ENCODE measurements at regions not wholly inside any gene's neighbourhood (a gene's known extent, or its start where the extent isn't known, plus 50 kb on each side); places are given as distances from the start of the nearest gene placed in this dataset.

- CTCF ChIA-PET = no interaction called here
- intact Hi-C loops (cut with micrococcal nuclease; ENCODE audit: unreplicated experiment) = no loop called here
- peaks cover 8% of the 10 kb centered on the region for H3K9me3 Mint-ChIP-seq (ENCODE audit: low read depth, unreplicated experiment)
- BruUV-seq (replicated peaks) = no TSS peak
- peaks cover 9% of the 10 kb centered on the region for H3K4me1 Mint-ChIP-seq (ENCODE audit: low read depth, unreplicated experiment)
- no peak for DNase-seq
- H3K4me3 Mint-ChIP-seq (ENCODE audit: low read depth, unreplicated experiment) = no peak overlapping the region
- H3K27me3 Mint-ChIP-seq (ENCODE audit: unreplicated experiment) = no peaks in the 10 kb centered on the region
- no peak overlapping the region for H3K27ac Mint-ChIP-seq (ENCODE audit: unreplicated experiment)
- no peaks in the 10 kb centered on the region for H3K36me3 Mint-ChIP-seq (ENCODE audit: insufficient read depth, unreplicated experiment)
- TF ChIP-seq, protein P1, sequence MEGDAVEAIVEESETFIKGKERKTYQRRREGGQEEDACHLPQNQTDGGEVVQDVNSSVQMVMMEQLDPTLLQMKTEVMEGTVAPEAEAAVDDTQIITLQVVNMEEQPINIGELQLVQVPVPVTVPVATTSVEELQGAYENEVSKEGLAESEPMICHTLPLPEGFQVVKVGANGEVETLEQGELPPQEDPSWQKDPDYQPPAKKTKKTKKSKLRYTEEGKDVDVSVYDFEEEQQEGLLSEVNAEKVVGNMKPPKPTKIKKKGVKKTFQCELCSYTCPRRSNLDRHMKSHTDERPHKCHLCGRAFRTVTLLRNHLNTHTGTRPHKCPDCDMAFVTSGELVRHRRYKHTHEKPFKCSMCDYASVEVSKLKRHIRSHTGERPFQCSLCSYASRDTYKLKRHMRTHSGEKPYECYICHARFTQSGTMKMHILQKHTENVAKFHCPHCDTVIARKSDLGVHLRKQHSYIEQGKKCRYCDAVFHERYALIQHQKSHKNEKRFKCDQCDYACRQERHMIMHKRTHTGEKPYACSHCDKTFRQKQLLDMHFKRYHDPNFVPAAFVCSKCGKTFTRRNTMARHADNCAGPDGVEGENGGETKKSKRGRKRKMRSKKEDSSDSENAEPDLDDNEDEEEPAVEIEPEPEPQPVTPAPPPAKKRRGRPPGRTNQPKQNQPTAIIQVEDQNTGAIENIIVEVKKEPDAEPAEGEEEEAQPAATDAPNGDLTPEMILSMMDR (IDR thresholded peaks at IDR 0.05; ENCODE audit: unreplicated experiment) = no peak
These were observed 578.1 kb downstream of the CSNK1G3 start for GRCh38 chr5:124090115-124090514.

- no peak overlapping the region for H3K27ac Mint-ChIP-seq (ENCODE audit: unreplicated experiment)
- H3K4me3 Mint-ChIP-seq (ENCODE audit: low read depth, unreplicated experiment) = no peak overlapping the region
- DNase-seq = no peak
- intact Hi-C loops (cut with micrococcal nuclease; ENCODE audit: unreplicated experiment) = no loop called here
- peaks cover 2% of the 10 kb centered on the region for H3K9me3 Mint-ChIP-seq (ENCODE audit: low read depth, unreplicated experiment)
- peaks cover 9% of the 10 kb centered on the region for H3K4me1 Mint-ChIP-seq (ENCODE audit: low read depth, unreplicated experiment)
- TF ChIP-seq, protein P1 (IDR thresholded peaks at IDR 0.05; ENCODE audit: unreplicated experiment) = no peak
- BruUV-seq (replicated peaks) = no TSS peak
- CTCF ChIA-PET = no interaction called here
- H3K36me3 Mint-ChIP-seq (ENCODE audit: insufficient read depth, unreplicated experiment) = no peaks in the 10 kb centered on the region
- H3K27me3 Mint-ChIP-seq (ENCODE audit: unreplicated experiment) = no peaks in the 10 kb centered on the region
These were observed 577.6 kb downstream of the CSNK1G3 start for GRCh38 chr5:124089578-124089977.

DNA sequence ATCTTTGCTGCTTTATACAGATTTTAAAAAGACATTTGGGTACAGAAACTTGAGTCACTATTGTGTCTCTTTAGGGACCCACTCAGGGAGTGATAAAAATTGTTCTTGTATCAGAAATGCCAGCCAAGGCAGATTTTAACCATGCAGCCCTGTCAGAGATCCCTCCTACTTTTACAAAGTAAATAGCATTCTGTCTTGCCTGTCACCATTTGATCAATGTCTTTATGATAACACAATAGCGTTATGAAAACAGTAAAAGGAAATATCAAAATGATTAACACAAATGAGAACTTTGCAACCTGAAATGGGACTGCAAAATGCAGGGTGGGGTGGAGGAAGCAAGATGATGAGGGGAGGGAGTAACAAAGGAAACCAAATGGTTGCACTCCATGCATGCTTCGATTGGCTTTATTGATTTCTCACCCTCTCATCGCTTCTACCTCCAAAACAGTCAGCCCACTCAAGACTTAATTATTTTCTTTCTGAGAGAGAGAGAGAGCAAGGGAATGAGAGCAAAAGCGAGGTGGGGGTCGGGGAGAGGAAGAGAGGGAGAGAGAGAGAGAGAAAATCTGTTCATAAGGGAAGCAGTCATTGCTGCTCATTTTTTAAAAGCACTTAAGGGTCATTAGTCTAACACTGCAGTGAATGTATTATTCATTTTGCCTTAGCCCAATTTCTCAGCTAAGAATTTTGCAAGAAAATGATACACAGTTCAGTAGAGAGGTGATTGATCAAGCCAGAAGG lies 576.5 kb downstream of the CSNK1G3 start:
- no peak for DNase-seq
- Mint-ChIP-seq H3K9me3 (ENCODE audit: low read depth, unreplicated experiment) (peaks cover 2% of the 10 kb centered on the region), H3K4me1 (ENCODE audit: low read depth, unreplicated experiment) (peaks cover 9% of the 10 kb centered on the region), H3K27ac (ENCODE audit: unreplicated experiment) (no peak overlapping the region), H3K27me3 (ENCODE audit: unreplicated experiment) (no peaks in the 10 kb centered on the region), H3K4me3 (ENCODE audit: low read depth, unreplicated experiment) (no peak overlapping the region), H3K36me3 (ENCODE audit: insufficient read depth, unreplicated experiment) (no peaks in the 10 kb centered on the region)
- intact Hi-C loops (cut with micrococcal nuclease; ENCODE audit: unreplicated experiment) = no loop called here
- CTCF ChIA-PET = no interaction called here
- no TSS peak for BruUV-seq (replicated peaks)
- TF ChIP-seq, protein P1 (IDR thresholded peaks at IDR 0.05; ENCODE audit: unreplicated experiment) = no peak

- DNase-seq = no peak
- H3K4me3 Mint-ChIP-seq (ENCODE audit: low read depth, unreplicated experiment) = no peak overlapping the region
- peaks cover 2% of the 10 kb centered on the region for H3K9me3 Mint-ChIP-seq (ENCODE audit: low read depth, unreplicated experiment)
- H3K4me1 Mint-ChIP-seq (ENCODE audit: low read depth, unreplicated experiment) = peaks cover 9% of the 10 kb centered on the region
- H3K27me3 Mint-ChIP-seq (ENCODE audit: unreplicated experiment) = no peaks in the 10 kb centered on the region
- TF ChIP-seq, protein P1 (IDR thresholded peaks at IDR 0.05; ENCODE audit: unreplicated experiment) = no peak
- no TSS peak for BruUV-seq (replicated peaks)
- CTCF ChIA-PET = no interaction called here
- intact Hi-C loops (cut with micrococcal nuclease; ENCODE audit: unreplicated experiment) = no loop called here
- no peak overlapping the region for H3K27ac Mint-ChIP-seq (ENCODE audit: unreplicated experiment)
- no peaks in the 10 kb centered on the region for H3K36me3 Mint-ChIP-seq (ENCODE audit: insufficient read depth, unreplicated experiment)
These were observed 575.8 kb downstream of the CSNK1G3 start for GRCh38 chr5:124087752-124088151.
